ENCODE measurements at regions not wholly inside any gene's neighbourhood (a gene's known extent, or its start where the extent isn't known, plus 50 kb on each side); places are given as distances from the start of the nearest gene placed in this dataset.
"Not testable (repeated sequence)": the region's sequence is repeated elsewhere in the genome, so short reads cannot be mapped to it uniquely, and the experiment has no call there.

GRCh38 chr4:38416450-38417014 lies 247.5 kb upstream of the KLF3 start:
- H3K4me1 ChIP-seq, result no peaks in the 10 kb centered on the region
- no peaks in the 10 kb centered on the region for H3K9me3 ChIP-seq (ENCODE audit: control insufficient read depth, low read length)
- no peak overlapping the region for H3K27ac ChIP-seq
- H2AFZ ChIP-seq, result no peak overlapping the region
- H3K4me3 ChIP-seq (ENCODE audit: low read depth, low read length), result no peak overlapping the region
- H3K36me3 ChIP-seq (ENCODE audit: control insufficient read depth, insufficient read depth, low read length), result no peaks in the 10 kb centered on the region
- no peak for TF ChIP-seq CTCF (IDR thresholded peaks at IDR 0.05)
- H3K79me2 ChIP-seq, result no peaks in the 10 kb centered on the region
- no peak overlapping the region for H3K4me2 ChIP-seq (ENCODE audit: low read length)
- H3K9ac ChIP-seq, result no peak overlapping the region
- H3K27me3 ChIP-seq (ENCODE audit: control insufficient read depth, insufficient read depth, low read length), result no peaks in the 10 kb centered on the region

GRCh38 chr4:38420254-38420653 lies 243.7 kb upstream of the KLF3 start:
- not testable (repeated sequence) for H3K9ac ChIP-seq; H3K27ac ChIP-seq; H3K4me2 ChIP-seq (ENCODE audit: low read length)

GRCh38 chr4:38422850-38423249 lies 241.1 kb upstream of the KLF3 start:
- TF ChIP-seq CTCF (IDR thresholded peaks at IDR 0.05), result no peak
- H3K4me1 ChIP-seq, result peaks cover 10% of the 10 kb centered on the region
- H3K9me3 ChIP-seq (ENCODE audit: control insufficient read depth, low read length), result no peaks in the 10 kb centered on the region
- no peaks in the 10 kb centered on the region for H3K36me3 ChIP-seq (ENCODE audit: control insufficient read depth, insufficient read depth, low read length)
- no peak overlapping the region for H3K9ac ChIP-seq
- no peak overlapping the region for H3K27ac ChIP-seq
- H3K4me3 ChIP-seq (ENCODE audit: low read depth, low read length), result no peak overlapping the region
- no peaks in the 10 kb centered on the region for H3K79me2 ChIP-seq
- H3K27me3 ChIP-seq (ENCODE audit: control insufficient read depth, insufficient read depth, low read length), result no peaks in the 10 kb centered on the region
- no peak overlapping the region for H3K4me2 ChIP-seq (ENCODE audit: low read length)
- H2AFZ ChIP-seq, result no peak overlapping the region

More at GRCh38 chr4:38420254-38420653, 243.7 kb upstream of the KLF3 start:
- not testable (repeated sequence) for H2AFZ ChIP-seq; H3K4me1 ChIP-seq; H3K27me3 ChIP-seq (ENCODE audit: control insufficient read depth, insufficient read depth, low read length); H3K79me2 ChIP-seq; H3K9me3 ChIP-seq (ENCODE audit: control insufficient read depth, low read length); H3K4me3 ChIP-seq (ENCODE audit: low read depth, low read length); H3K36me3 ChIP-seq (ENCODE audit: control insufficient read depth, insufficient read depth, low read length)

GRCh38 chr4:38424151-38424871 lies 239.7 kb upstream of the KLF3 start:
- Histone ChIP-seq H3K27me3 (ENCODE audit: control insufficient read depth, insufficient read depth, low read length) (no peaks in the 10 kb centered on the region), H2AFZ (peak overlapping the region; percentile 70), H3K27ac (no peak overlapping the region), H3K4me1 (peaks cover 10% of the 10 kb centered on the region), H3K79me2 (no peaks in the 10 kb centered on the region), H3K9me3 (ENCODE audit: control insufficient read depth, low read length) (no peaks in the 10 kb centered on the region), H3K9ac (no peak overlapping the region), H3K36me3 (ENCODE audit: control insufficient read depth, insufficient read depth, low read length) (no peaks in the 10 kb centered on the region), H3K4me3 (ENCODE audit: low read depth, low read length) (no peak overlapping the region), H3K4me2 (ENCODE audit: low read length) (no peak overlapping the region)
- no peak for TF ChIP-seq CTCF (IDR thresholded peaks at IDR 0.05)

DNA sequence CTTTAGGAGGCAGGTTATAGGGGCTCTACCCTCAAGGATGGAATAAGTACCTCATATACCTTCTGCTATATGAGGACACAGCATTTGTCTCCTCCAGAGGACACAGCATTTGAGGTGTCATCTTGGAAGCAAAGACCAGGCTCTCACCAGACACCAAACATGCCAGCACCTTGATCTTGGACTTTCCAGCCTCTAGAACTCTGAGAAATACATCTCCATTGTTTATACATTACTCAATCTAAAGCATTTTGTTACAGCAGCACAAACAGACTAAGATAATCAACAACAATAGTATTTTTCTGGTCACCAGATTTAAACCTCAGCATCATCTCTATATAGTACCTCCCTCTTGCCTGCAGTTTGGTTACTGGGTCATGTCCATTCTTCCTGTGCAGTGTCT lies 237.5 kb upstream of the KLF3 start:
- Histone ChIP-seq H3K27ac (no peak overlapping the region), H3K79me2 (no peaks in the 10 kb centered on the region), H3K4me2 (ENCODE audit: low read length) (no peak overlapping the region), H3K9me3 (ENCODE audit: control insufficient read depth, low read length) (no peaks in the 10 kb centered on the region), H2AFZ (no peak overlapping the region), H3K9ac (no peak overlapping the region), H3K4me3 (ENCODE audit: low read depth, low read length) (no peak overlapping the region), H3K27me3 (ENCODE audit: control insufficient read depth, insufficient read depth, low read length) (no peaks in the 10 kb centered on the region), H3K36me3 (ENCODE audit: control insufficient read depth, insufficient read depth, low read length) (no peaks in the 10 kb centered on the region), H3K4me1 (peaks cover 10% of the 10 kb centered on the region)
- no peak for TF ChIP-seq CTCF (IDR thresholded peaks at IDR 0.05)
